Panc1 (cell line): ENCODE measurements at regions not wholly inside any gene's neighbourhood (a gene's known extent, or its start where the extent isn't known, plus 50 kb on each side); places are given as distances from the start of the nearest gene placed in this dataset.

Experiments used
- ATAC-seq: fragments of 200-7000 bp; cut with Tn5 transposase; 2 replicates; pipeline ENCODE4 v1.9.1; 2020; ENCODE audit warnings: mild to moderate bottlenecking, moderate library complexity
- BruUV-seq: library from RNA; stranded (reverse); fragments of 400-500 nt; replicated peaks from 2 replicates; lab custom pipeline; 2021; lab: Mats Ljungman, UMichigan
- CTCF ChIA-PET: fragments of 300-600 bp; sonication (Branson Sonifier 250); formaldehyde crosslinking; loops from one replicate; lab custom pipeline; 2022; ENCODE audit warnings: antibody characterized with exemption; lab: Charles Lee
- POLR2A ChIA-PET: fragments of 300-600 bp; sonication (Branson Sonifier 250); formaldehyde crosslinking; loops from one replicate; lab custom pipeline; 2022; ENCODE audit warnings: antibody characterized with exemption; lab: Charles Lee
- DNase-seq: peaks from one replicate; pipeline ENCODE4 v3.0.0-alpha.2; 2010; ENCODE audit warnings: low read depth, low spot score
- H3K27ac ChIP-seq: 2 replicates; pipeline ENCODE4 v1.5.1; 2011; ENCODE audit warnings: mild to moderate bottlenecking, low read length, inconsistent platforms
- H3K27me3 ChIP-seq: fragments of 200-500 bp; sonication (Bioruptor generic); 2 replicates; pipeline ENCODE4 v1.6.0; 2014; ENCODE audit warnings: low read length, inconsistent platforms; ENCODE audit not compliant: control insufficient read depth, insufficient read depth
- H3K36me3 ChIP-seq: fragments of 200-500 bp; sonication (Bioruptor generic); 2 replicates; pipeline ENCODE4 v1.5.1; 2014; ENCODE audit warnings: inconsistent platforms, mild to moderate bottlenecking, low read length, moderate library complexity; ENCODE audit not compliant: control insufficient read depth, insufficient read depth
- H3K4me1 ChIP-seq: 2 replicates; pipeline ENCODE4 v1.5.1; 2011; ENCODE audit warnings: inconsistent platforms, mild to moderate bottlenecking, low read length, moderate library complexity; ENCODE audit not compliant: control insufficient read depth, insufficient read depth
- H3K4me3 ChIP-seq, 2 experiments: 2 replicates each; pipeline ENCODE4 v1.5.1; 2011 to 2012; ENCODE audit warnings: low read depth in 2 of 2, low read length in 2 of 2, mild to moderate bottlenecking in 2 of 2, inconsistent platforms in 1 of 2, moderate library complexity in 1 of 2
- H3K9me3 ChIP-seq: fragments of 200-500 bp; sonication (Bioruptor generic); 2 replicates; pipeline ENCODE4 v1.5.1; 2014; ENCODE audit warnings: low read depth, mild to moderate bottlenecking, inconsistent platforms, low read length, moderate library complexity; ENCODE audit not compliant: control insufficient read depth, insufficient read depth
- POLR2AphosphoS5 ChIP-seq: IDR thresholded peaks from 2 replicates; pipeline ENCODE4 v1.6.1; 2012; ENCODE audit warnings: mild to moderate bottlenecking, low read depth, low read length, moderate library complexity
- SIN3A ChIP-seq: IDR thresholded peaks from 2 replicates; pipeline ENCODE4 v1.6.1; 2012; ENCODE audit warnings: low read depth, mild to moderate bottlenecking, low read length, moderate library complexity, borderline replicate concordance; ENCODE audit not compliant: insufficient read depth
- TCF7L2 ChIP-seq: IDR thresholded peaks from 2 replicates; pipeline ENCODE4 v1.6.1; 2011; ENCODE audit warnings: mild to moderate bottlenecking, low read depth, low read length, inconsistent platforms
- in situ Hi-C: cut with HindIII; loops from 2 replicates; pipeline ENCODE4 v1.10.0; 2016; ENCODE audit warnings: low sequenced_read_pairs, low pct_unique_long_range_greater_than_20kb
- intact Hi-C: fragments of 100-400 bp; cut with micrococcal nuclease; formaldehyde crosslinking; loops from one replicate; pipeline ENCODE4 v1.10.0; 2022; ENCODE audit not compliant: unreplicated experiment
- TF ChIP-seq, protein P1 (sequence below), 2 experiments: IDR thresholded peaks; 2 replicates each; pipeline ENCODE4 v1.6.1; 2011 to 2012; ENCODE audit warnings: low read depth in 2 of 2, control low read depth in 1 of 2, low read length in 1 of 2, mild to moderate bottlenecking in 1 of 2, moderate library complexity in 1 of 2; ENCODE audit not compliant: insufficient read depth in 1 of 2
- TF ChIP-seq, protein P2 (sequence below): fragments of 450-650 bp; IDR thresholded peaks from 2 replicates; pipeline ENCODE4 v1.5.1; 2017; ENCODE audit warnings: mild to moderate bottlenecking

GRCh38 chr12:98146043-98146442 is 369.3 kb upstream of the TMPO start:
- no peak for ATAC-seq
- in situ Hi-C loops, result no loop called here
- ChIA-PET CTCF (no interaction called here), POLR2A (no interaction called here)
- Histone ChIP-seq H3K4me1 (no peaks in the 10 kb centered on the region), H3K9me3 (no peaks in the 10 kb centered on the region), H3K36me3 (no peaks in the 10 kb centered on the region), H3K27me3 (no peaks in the 10 kb centered on the region), H3K27ac (no peak overlapping the region), H3K4me3 (no peak overlapping the region)
- BruUV-seq, result no TSS peak
- intact Hi-C loops, result no loop called here
- TF ChIP-seq, protein P1, sequence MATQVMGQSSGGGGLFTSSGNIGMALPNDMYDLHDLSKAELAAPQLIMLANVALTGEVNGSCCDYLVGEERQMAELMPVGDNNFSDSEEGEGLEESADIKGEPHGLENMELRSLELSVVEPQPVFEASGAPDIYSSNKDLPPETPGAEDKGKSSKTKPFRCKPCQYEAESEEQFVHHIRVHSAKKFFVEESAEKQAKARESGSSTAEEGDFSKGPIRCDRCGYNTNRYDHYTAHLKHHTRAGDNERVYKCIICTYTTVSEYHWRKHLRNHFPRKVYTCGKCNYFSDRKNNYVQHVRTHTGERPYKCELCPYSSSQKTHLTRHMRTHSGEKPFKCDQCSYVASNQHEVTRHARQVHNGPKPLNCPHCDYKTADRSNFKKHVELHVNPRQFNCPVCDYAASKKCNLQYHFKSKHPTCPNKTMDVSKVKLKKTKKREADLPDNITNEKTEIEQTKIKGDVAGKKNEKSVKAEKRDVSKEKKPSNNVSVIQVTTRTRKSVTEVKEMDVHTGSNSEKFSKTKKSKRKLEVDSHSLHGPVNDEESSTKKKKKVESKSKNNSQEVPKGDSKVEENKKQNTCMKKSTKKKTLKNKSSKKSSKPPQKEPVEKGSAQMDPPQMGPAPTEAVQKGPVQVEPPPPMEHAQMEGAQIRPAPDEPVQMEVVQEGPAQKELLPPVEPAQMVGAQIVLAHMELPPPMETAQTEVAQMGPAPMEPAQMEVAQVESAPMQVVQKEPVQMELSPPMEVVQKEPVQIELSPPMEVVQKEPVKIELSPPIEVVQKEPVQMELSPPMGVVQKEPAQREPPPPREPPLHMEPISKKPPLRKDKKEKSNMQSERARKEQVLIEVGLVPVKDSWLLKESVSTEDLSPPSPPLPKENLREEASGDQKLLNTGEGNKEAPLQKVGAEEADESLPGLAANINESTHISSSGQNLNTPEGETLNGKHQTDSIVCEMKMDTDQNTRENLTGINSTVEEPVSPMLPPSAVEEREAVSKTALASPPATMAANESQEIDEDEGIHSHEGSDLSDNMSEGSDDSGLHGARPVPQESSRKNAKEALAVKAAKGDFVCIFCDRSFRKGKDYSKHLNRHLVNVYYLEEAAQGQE (IDR thresholded peaks at IDR 0.05; ENCODE audit: insufficient read depth in 1 of 2, low read depth in 2 of 2, low read length in 1 of 2), result no peak
- no peak for TF ChIP-seq POLR2AphosphoS5
- no peak for TF ChIP-seq SIN3A
- TF ChIP-seq TCF7L2, result no peak
- TF ChIP-seq, protein P2, sequence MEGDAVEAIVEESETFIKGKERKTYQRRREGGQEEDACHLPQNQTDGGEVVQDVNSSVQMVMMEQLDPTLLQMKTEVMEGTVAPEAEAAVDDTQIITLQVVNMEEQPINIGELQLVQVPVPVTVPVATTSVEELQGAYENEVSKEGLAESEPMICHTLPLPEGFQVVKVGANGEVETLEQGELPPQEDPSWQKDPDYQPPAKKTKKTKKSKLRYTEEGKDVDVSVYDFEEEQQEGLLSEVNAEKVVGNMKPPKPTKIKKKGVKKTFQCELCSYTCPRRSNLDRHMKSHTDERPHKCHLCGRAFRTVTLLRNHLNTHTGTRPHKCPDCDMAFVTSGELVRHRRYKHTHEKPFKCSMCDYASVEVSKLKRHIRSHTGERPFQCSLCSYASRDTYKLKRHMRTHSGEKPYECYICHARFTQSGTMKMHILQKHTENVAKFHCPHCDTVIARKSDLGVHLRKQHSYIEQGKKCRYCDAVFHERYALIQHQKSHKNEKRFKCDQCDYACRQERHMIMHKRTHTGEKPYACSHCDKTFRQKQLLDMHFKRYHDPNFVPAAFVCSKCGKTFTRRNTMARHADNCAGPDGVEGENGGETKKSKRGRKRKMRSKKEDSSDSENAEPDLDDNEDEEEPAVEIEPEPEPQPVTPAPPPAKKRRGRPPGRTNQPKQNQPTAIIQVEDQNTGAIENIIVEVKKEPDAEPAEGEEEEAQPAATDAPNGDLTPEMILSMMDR, result no peak
- no peak for DNase-seq

DNA sequence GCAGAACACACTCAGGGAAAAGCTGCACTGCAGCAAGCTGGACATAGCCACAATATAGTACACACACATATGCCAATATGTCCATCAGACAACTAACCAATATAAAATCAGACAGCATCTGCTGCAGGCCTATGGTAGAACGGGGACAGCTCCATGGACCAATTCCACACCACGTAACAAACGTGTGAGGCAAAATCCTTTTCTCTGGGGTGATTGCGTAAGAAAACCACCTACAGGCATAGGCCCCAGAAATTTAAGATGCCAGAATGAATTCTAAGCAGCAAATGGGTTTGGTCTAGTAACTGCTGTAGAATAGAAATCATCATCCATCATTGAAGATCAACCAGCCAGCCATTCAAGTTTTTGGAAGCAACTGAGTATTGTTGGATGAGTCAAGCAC is 368.9 kb upstream of the TMPO start:
- Histone ChIP-seq H3K9me3 (no peaks in the 10 kb centered on the region), H3K36me3 (no peaks in the 10 kb centered on the region), H3K27me3 (no peaks in the 10 kb centered on the region), H3K4me1 (no peaks in the 10 kb centered on the region), H3K27ac (no peak overlapping the region), H3K4me3 (no peak overlapping the region)
- ChIA-PET CTCF (no interaction called here), POLR2A (no interaction called here)
- TF ChIP-seq POLR2AphosphoS5, result no peak
- TF ChIP-seq, protein P2, result no peak
- TF ChIP-seq, protein P1 (IDR thresholded peaks at IDR 0.05; ENCODE audit: insufficient read depth in 1 of 2, low read depth in 2 of 2, low read length in 1 of 2), result no peak
- in situ Hi-C loops, result no loop called here
- intact Hi-C loops, result no loop called here
- no peak for DNase-seq
- BruUV-seq, result no TSS peak
- ATAC-seq, result no peak
